ENCODE measurements at regions not wholly inside any gene's neighbourhood (a gene's known extent, or its start where the extent isn't known, plus 50 kb on each side); places are given as distances from the start of the nearest gene placed in this dataset.

- TF ChIP-seq CTCF (conservative IDR thresholded peaks at IDR 0.05; ENCODE audit: low read depth, low read length): no peak
- no peak for DNase-seq (ENCODE audit: low read depth)
- no peak overlapping the region for H3K4me3 ChIP-seq (ENCODE audit: low read depth, low read length)
Measured at GRCh38 chr1:29489471-29489870, 253.1 kb downstream of the PTPRU start.

GRCh38 chr1:29488794-29489311, 252.5 kb downstream of the PTPRU start:
- no peak overlapping the region for H3K4me3 ChIP-seq (ENCODE audit: low read depth, low read length)
- no peak for TF ChIP-seq CTCF (conservative IDR thresholded peaks at IDR 0.05; ENCODE audit: low read depth, low read length)
- no peak for DNase-seq (ENCODE audit: low read depth)

GRCh38 chr1:29488086-29488793, 251.9 kb downstream of the PTPRU start:
- TF ChIP-seq CTCF (conservative IDR thresholded peaks at IDR 0.05; ENCODE audit: low read depth, low read length): no peak
- no peak for DNase-seq (ENCODE audit: low read depth)
- H3K4me3 ChIP-seq (ENCODE audit: low read depth, low read length): no peak overlapping the region

- no peak for DNase-seq (ENCODE audit: low read depth)
- no peak overlapping the region for H3K4me3 ChIP-seq (ENCODE audit: low read depth, low read length)
- TF ChIP-seq CTCF (conservative IDR thresholded peaks at IDR 0.05; ENCODE audit: low read depth, low read length): no peak
Measured at GRCh38 chr1:29487291-29487690, 251.0 kb downstream of the PTPRU start.

GRCh38 chr1:29485096-29485925, 249.0 kb downstream of the PTPRU start:
- no peak for DNase-seq (ENCODE audit: low read depth)
- no peak overlapping the region for H3K4me3 ChIP-seq (ENCODE audit: low read depth, low read length)
- no peak for TF ChIP-seq CTCF (conservative IDR thresholded peaks at IDR 0.05; ENCODE audit: low read depth, low read length)

GRCh38 chr1:29482991-29483390, 246.7 kb downstream of the PTPRU start:
- DNase-seq (ENCODE audit: low read depth): no peak
- no peak for TF ChIP-seq CTCF (conservative IDR thresholded peaks at IDR 0.05; ENCODE audit: low read depth, low read length)
- no peak overlapping the region for H3K4me3 ChIP-seq (ENCODE audit: low read depth, low read length)

All from choroid plexus epithelial cell (primary cell).